Keratinocyte (primary cell): ENCODE measurements at regions not wholly inside any gene's neighbourhood (a gene's known extent, or its start where the extent isn't known, plus 50 kb on each side); places are given as distances from the start of the nearest gene placed in this dataset.

Source experiments
- CTCF ChIP-seq, 3 experiments: IDR thresholded peaks in 1 of 3; conservative IDR thresholded peaks in 1 of 3; optimal IDR thresholded peaks in 1 of 3; 2 replicates in 2 of 3; 3 replicates in 1 of 3; pipeline versions ENCODE3 to v1.5.1; 2011; ENCODE audit warnings: low read length in 3 of 3, mild to moderate bottlenecking in 3 of 3, moderate library complexity in 2 of 3, control low read depth in 1 of 3, inconsistent platforms in 1 of 3; ENCODE audit not compliant: insufficient read depth in 2 of 3; ENCODE audit errors: extremely low read depth in 1 of 3
- EZH2 ChIP-seq: IDR thresholded peaks from one replicate; pipeline ENCODE4 v1.6.1; 2012; ENCODE audit warnings: inconsistent platforms, mild to moderate bottlenecking, low read length, moderate library complexity

- no peak for TF ChIP-seq CTCF (optimal IDR thresholded peaks at IDR 0.05 in 1 of 3, IDR thresholded peaks at IDR 0.05 in 1 of 3, conservative IDR thresholded peaks at IDR 0.05 in 1 of 3; ENCODE audit: extremely low read depth in 1 of 3, insufficient read depth in 2 of 3, low read length in 3 of 3)
- TF ChIP-seq EZH2: no peak
Observed at GRCh38 chr20:11355345-11355744, 562.3 kb upstream of the BTBD3 start.
